ENCODE measurements at regions not wholly inside any gene's neighbourhood (a gene's known extent, or its start where the extent isn't known, plus 50 kb on each side); places are given as distances from the start of the nearest gene placed in this dataset.
"Not testable (repeated sequence)": the region's sequence is repeated elsewhere in the genome, so short reads cannot be mapped to it uniquely, and the experiment has no call there.

DNA sequence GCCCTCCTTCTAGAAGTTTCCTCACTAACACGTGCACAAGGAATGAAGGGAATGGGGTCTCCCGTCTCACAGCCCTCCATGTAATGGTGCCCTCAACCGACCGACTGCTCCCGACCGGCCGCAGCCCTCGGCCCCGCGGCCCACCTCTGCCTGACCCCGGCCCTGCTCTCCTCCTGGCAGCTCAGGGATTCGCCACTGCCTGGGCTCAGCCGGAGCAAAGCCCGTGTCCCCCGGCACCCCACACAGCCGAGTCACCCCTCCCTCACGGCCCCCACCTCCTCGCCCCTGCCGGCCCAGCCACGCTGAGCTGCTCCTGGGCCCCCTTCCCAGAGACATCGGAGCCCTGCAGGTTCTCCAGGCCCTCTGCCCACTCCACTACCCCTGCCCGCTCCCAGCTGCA, 171.0 kb downstream of the TMEM121 start:
- peak; percentile 6 for DNase-seq (ENCODE audit: low spot score)

DNA sequence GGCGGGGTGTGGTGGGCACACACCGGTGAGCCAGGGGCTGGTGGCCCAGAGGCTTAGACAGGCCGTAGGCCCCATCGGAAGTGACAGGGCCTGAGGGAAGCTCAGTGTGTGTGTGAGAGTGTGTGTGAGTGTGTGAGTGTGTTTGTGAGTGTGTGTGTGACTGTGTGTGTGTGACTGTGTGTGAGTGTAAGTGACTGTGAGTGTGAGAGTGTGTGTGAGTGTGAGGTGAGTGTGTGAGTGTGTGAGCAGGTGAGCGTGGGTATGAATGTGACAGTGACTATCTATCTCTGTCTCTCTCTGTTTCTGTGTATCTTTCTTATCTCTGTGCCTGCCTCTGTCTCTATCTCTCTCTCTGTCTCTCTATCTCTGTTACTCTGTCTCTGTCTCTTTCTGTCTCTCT, 171.6 kb downstream of the TMEM121 start:
- DNase-seq (ENCODE audit: low spot score), result not testable (repeated sequence)

DNA sequence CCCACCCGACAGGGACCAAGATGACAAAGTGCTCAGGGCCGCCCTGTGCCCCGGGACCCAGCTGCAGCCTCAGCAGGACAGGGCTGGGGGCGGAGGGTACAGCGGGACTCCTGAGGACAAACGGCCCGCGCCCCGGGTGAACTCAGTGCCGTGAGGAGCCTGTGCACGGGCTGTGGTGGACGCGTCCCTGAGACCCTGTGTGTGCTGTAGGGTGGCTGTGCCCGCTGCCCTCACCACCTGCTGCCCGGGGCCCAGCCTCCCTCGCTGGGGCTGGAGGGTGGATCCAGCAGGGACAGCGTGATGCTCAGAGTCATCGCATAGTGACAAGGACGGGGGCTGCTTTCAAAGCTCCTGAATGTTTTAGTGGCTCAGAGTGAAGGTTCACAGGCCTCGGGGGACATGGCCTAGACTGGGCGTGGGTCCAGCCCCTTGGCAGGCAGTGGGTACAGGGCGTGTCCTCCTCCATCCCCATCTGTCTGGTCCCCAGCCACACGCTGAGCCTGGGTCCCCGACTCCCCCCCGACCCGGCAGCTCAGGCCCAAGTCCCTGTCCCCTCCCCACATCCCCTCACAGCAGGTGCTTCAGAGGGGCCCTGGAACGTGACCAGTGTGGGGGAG, 172.7 kb downstream of the TMEM121 start:
- not testable (repeated sequence) for DNase-seq (ENCODE audit: low spot score)

DNA sequence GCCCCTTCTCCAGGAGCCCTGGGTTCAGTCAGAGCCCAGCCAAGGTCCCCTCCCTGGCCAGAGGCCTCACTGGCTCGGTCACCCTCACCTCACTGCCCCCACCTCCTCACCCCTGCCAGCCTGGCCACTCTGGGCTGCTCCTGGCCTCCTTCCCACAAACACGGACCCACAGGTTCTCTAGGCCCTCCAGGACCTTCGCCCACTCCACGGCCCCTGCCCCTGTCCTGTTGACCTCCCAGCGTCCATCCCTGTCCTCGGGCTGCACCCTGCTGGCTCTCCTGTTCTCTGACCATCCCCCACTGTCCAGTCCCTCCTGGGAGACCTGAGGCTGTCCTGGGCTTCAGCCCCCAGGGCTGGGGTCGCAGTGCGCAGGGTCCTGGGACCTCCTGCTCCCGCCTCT, 173.3 kb downstream of the TMEM121 start:
- not testable (repeated sequence) for DNase-seq (ENCODE audit: low spot score)

DNA sequence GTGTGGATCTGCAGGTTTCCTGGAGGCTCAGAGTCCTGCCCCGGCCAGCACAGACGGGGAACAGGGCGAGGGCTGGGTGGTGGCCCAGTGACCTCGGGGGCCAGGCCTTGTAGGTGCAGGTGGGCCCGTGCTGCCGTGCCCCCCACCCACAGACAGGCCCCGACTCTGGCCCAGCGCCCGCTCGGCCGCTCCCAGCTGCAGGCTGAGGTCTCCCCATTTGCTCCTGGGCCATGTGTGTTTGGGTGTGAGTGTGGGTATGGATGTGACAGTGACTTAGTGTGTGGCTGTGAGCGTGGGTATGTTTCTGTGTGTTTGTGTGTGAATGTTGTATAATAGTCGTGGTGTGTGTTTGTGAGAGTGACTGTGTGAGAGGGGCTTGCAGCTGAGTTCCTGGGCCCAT, 173.8 kb downstream of the TMEM121 start:
- not testable (repeated sequence) for DNase-seq (ENCODE audit: low spot score)

DNA sequence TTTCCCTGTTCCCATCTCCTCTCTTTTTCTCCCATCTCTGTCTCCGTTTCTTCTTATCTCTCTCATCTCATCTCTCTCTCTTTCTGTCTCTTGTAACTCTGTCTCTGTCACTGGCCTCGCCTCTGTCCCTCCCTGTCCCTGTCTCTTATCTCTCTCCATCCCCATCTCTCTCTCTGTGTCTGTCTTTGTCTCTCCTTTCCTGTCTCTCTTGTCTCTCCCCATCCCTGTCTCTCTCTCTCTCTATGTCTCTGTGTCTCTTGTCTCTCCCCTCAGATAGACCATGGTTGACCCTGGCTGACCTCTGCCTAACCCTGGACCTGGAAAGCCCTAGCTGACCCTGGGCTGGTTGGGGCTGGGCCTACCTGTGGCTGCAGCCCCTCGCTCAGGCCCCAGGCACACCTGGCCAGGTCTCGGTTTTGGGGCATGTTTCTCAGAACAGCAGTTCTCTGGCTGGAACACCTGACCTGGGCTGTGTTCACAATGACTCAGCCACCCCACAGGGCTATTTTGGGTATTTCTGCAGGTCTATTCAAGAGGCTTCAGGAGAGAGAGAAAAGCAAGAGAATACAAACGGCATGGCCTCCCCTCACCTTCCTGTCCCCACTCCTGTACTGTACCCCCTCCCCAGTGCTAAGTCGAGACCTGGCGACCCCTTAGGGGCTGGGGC, 174.4 kb downstream of the TMEM121 start:
- DNase-seq (ENCODE audit: low spot score), result no peak

DNA sequence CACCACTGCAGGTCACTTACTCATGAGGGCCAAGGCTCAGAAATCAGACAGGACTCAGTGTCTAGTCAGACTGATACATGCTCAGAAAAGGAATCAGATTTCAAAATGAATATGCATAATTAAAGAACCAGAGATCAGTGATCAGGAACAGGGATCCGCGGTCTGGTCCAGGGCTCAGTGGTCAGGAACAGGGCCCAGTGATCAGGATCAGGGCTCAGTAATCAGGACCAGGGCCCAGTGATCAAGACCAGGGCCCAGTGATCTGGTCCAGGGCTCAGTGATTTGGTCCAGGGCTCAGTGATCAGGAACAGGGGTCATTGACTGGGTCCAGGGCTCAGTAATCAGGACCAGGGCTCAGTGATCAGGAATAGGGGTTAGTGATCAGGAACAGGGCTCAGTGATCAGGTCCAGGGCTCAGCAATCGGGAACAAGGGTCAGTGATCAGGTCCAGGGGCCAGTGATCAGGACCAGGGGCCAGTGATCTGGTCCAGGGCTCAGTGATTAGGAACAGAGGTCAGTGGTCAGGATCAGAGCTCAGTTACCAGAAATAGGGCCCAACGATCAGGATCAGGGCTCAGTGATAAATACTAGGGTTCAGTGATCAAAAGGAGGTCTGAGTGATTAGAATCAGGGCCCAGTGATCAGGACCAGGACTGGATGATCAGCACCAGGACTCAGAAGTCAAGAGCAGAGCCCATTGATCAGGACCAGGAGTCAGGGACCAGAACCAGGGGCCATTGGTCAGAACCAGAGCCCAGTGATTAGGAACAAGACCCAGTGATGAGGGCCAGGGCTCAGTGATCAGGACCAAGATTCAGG, 175.3 kb downstream of the TMEM121 start:
- DNase-seq (ENCODE audit: low spot score), result no peak

DNA sequence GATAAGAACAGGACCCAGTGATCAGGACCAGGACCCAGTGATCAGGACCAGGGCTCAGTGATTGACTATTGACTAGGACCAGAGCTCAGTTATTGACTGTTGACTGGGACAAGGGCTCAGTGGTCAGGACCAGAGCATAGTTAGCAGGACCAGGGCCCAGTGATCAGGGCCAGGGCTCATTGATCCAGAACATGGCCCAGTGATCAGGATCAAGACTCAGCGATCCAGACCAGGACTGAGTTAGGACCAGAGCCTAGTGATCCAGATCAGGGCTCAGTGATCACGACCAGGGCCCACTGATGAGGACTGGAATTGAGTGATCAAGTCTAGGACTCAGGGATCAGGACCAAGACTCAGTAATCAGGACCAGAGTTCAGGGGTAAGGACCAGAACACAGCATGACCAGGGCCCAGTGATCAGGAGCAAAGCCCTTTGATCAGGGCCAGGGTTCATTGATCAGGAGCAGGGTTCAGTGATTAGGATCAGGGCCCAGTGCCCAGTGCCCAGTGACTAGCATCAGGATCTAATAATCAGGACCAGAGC, 176.0 kb downstream of the TMEM121 start:
- no peak for DNase-seq (ENCODE audit: low spot score)

DNA sequence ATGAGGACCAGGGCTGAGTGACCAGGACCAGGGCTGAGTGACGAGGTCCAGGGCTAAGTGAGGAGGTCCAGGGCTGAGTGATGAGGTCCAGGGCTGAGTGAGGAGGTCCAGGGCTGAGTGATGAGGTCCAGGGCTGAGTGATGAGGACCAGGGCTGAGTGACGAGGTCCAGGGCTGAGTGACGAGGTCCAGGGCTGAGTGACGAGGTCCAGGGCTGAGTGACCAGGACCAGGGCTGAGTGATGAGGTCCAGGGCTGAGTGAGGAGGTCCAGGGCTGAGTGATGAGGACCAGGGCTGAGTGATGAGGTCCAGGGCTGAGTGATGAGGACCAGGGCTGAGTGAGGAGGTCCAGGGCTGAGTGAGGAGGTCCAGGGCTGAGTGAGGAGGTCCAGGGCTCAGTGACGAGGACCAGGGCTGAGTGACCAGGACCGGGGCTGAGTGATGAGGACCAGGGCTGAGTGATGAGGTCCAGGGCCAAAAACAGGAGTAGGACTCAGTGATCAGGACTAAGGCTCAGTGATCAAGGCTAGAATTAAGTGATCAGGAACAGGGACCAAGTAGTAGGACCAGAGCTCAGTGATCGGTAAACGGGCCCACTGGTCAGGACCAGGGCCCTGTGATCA, 176.8 kb downstream of the TMEM121 start:
- DNase-seq (ENCODE audit: low spot score), result not testable (repeated sequence)

DNA sequence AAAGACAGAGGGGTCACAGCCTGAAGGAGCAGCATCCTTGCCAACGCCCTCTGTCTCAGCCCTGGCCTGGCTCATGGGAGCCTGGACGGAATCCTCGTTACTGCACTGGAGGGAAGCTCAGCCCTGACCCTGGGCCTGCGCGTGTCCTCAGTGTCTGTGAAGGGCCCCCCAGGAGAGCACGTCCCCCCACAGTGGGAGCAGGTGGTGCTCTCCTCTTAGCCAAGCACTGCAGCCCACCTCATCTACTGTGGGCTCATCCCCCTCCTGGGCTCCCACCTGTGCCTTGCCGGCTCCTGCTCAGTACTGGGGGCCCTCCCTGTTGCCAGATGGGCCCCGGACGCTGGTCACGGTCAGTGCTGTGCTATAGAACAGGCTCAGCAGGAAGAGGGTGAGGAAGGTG, 177.7 kb downstream of the TMEM121 start:
- not testable (repeated sequence) for DNase-seq (ENCODE audit: low spot score)

DNA sequence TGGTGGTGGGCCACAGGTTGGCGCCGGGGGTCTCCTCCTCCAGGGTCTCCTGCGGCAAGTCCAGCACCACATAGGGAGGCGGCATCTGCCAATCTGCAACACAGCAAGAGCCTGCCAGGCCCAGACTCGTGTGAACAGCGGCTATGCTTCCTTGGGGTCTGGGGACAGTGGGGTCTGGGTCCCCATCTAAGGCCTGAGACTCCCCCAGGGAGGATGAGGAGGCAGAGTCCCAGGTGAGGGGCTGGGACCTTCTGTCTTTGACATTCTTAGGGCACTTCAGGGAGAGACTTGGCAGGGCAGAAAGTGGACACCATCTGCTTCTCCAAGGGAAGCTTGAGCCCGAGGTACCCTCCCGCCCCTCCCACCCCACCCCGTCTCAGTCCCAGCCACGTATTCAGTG, 178.1 kb downstream of the TMEM121 start:
- DNase-seq (ENCODE audit: low spot score), result not testable (repeated sequence)

DNA sequence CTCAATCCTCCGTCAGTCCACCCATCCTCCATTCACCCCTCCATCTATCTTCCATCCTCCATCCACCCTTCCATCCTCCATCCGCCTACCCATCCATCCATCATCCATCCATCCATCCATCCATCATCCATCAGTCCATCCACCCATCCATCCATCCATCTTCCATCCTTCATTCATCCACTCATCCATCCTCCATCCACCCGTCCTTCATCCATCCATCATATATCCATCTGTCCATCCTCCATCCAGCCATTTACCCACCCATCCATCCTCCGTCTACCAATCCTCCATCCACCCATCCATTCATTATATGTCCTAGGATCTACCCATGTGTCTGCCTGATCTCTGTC, 179.1 kb downstream of the TMEM121 start:
- not testable (repeated sequence) for DNase-seq (ENCODE audit: low spot score)

DNA sequence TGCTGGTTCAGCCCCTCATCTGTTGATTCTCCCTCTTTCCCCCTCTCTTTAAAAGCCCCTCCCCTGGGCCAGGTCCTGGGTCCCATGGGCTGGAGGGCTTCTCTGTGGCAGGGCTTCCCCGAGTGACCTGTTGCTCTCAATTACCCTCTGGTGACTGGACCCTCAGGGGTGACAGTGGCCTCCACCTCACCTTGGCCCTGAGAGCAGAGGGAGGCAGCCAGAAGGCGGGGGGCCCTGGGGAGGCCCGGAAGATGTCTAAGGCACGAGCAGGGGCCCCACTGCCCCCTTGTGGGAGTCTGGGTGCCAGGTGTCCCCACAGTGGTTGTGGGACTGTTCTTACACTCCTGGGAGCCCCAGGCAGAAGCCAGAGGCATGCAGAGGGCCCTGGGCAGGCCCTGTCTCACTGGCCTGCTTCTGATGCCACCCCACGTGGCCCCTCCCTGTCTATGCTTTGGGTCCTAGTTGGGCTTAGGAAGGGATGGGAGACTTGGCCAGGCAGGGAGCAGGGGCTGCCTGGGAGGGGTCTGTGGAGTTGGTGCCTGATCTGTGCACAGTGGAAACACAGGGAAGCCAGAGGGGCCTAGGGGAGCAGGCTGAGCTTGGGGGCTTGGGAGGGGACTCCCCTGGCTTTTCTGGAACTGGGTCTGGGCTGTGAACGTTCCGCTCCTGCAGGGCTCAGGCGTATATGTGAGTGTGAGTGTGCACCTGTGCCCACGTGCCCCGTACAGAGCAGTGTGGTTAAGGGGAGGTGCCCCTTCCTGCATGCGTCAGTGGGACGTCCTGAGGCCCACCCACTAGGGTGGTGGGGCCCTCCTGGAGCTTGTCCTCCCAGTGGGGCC, 179.7 kb downstream of the TMEM121 start:
- DNase-seq (ENCODE audit: low spot score), result not testable (repeated sequence)

DNA sequence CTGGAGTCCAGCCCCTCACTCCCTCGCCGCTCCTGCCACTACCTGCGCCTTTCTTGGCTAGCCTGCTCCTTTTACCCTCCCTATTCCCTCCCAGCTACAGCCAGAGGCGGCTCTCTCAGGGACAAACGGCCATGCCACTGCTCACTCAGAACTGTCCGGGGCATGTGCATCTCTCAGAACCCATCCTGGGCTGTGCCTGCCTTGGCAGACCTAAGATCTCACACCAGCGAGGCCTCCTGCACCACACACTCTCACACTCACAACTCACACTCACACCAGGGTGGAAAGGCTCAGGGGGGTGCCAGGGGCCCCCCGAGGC, 180.3 kb downstream of the TMEM121 start:
- DNase-seq (ENCODE audit: low spot score), result not testable (repeated sequence)

DNA sequence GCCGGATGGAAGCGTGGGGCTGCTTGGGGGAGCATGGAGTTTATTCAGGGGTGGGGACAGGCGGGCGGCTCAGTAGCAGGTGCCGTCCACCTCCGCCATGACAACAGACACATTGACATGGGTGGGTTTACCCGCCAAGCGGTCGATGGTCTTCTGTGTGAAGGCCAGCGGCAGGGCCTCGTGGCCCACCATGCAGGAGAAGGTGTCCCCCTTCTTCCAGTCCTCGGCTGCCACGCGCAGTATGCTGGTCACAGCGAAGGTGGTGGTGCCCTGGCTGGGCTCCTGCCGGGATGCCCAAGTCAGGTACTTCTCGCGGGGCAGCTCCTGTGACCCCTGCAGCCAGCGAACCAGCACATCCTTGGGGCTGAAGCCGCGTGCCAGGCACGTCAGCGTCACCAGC, 180.7 kb downstream of the TMEM121 start:
- not testable (repeated sequence) for DNase-seq (ENCODE audit: low spot score)

DNA sequence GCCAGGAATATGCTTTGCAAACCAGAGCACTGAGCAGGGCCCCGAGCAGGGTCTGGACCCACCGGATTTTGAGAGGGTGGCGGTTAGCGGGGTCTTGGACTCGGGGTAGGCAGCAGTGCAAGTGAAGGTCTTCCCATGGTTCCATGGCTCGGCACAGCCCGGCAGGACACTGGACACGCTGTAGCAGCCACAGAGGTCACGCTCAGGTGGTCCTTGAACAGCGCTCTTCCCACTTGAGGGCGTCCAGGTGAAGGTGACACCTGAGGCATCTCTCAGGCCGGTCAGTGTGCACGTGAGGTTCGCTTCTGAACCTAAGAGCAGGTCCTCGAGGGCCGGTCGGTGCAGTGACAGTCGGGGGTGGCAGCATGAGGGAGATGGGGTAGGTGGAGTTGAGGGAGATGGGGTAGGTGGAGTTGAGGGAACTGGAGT, 181.4 kb downstream of the TMEM121 start:
- DNase-seq (ENCODE audit: low spot score), result not testable (repeated sequence)

DNA sequence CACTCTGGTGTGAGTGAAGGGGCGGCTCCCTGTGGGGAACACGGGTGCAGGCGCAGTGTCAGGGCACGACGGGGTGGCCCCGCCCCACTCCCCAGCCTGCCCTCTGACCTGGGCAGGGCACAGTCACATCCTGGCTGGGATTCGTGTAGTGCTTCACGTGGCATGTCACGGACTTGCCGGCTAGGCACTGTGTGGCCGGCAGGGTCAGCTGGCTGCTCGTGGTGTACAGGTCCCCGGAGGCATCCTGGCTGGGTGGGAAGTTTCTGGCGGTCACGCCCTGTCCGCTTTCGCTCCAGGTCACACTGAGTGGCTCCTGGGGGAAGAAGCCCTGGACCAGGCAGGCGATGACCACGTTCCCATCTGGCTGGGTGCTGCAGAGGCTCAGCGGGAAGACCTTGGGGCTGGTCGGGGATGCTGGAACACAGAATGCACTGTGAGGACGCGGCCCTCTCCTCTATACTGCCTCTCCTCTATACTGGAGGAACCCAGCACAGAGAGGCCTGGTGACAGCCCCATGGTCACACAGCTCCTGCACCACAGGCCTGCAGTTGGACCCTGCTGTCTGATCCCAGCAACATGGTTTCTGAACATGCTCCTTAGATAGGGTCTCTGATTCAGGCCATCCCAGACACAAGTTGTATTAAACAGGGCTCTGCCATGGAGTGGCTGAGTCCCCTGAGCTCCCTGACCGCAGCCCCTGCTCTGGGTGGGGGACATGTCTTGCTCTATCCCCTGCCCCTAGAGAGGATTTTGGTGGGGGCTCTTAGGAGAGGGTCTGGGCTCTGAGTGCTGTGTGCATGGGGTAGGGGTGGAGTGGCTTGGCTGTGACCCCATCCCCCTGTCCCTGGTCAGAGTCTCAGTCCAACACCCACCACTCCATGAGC, 182.1 kb downstream of the TMEM121 start:
- DNase-seq (ENCODE audit: low spot score), result not testable (repeated sequence)

DNA sequence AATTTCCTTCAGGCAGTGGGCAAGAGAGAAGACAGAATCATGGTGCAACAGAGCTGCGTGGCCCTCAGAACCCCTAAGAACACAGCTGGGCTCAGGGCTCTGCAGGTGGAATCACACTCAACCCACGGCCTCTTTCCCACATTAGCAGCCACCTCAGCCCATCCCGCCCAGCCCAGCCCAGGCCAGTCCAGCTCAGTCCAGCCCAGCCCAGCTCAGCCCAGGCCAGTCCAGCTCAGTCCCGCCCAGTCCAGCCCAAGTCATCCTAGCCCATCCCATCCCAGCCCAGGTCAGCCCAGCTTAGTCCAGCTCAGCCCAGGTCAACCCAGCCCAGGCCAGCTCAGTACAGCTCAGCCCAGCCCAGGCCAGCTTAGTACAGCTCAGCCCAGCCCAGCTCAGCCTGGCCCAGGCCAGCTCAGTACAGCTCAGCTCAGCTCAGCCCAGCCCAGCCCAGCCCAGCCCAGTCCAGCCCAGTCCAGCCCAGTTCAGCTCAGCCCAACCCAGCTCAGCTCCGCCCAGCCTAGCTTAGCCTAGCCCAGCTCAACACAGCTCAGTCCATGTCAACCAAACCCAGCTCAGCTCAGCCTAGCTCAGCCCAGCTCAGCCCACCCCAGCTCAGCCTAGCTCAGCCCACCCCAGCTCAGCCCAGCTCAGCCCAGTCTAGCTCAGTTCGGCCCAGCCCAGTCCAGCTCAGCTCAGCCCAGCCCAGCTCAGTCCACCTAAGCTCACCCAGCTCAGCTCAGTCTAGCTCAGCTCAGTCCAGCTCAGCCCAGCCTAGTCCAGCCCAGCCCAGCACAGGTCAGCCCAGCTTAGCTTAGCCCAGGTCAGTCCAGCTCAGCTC, 183.1 kb downstream of the TMEM121 start:
- no peak for DNase-seq (ENCODE audit: low spot score)
